ENCODE measurements at regions not wholly inside any gene's neighbourhood (a gene's known extent, or its start where the extent isn't known, plus 50 kb on each side); places are given as distances from the start of the nearest gene placed in this dataset.
"Not testable (repeated sequence)": the region's sequence is repeated elsewhere in the genome, so short reads cannot be mapped to it uniquely, and the experiment has no call there.

GRCh38 chr5:135776457-135776856 lies 58.0 kb upstream of the SLC25A48 start:
- no peak for DNase-seq (ENCODE audit: low spot score)

- DNase-seq (ENCODE audit: low spot score) = no peak
These were observed 72.7 kb upstream of the SLC25A48 start for GRCh38 chr5:135761746-135762145.

DNA sequence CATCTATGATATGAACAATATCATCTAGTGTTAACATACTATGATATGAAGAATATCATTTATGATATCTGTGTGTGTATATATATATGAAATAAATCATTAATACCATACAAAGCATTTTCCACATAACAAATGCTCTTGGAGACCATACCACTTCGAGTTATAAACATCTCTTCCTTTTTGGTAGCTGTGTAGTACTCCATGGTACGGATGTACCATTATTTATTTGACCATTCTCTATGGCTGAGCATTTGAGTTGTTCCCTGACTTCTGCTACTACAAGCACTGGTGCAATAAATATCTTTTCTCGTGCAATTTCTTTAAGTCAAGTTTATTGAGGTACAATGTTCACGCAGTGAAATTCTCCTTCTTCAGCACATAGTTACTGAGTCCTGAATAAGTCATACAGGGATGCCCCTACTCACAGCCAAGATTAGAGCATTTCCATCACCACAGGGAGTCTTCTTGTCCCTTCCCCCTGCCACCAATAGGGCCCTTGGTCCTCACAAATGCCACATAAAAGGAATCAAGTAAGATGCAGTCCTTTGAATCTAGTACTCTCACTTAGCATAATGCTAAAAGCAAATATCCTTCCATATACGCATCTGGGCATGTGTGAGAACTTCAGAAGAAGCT lies 75.2 kb upstream of the SLC25A48 start:
- DNase-seq (ENCODE audit: low spot score) = no peak

DNA sequence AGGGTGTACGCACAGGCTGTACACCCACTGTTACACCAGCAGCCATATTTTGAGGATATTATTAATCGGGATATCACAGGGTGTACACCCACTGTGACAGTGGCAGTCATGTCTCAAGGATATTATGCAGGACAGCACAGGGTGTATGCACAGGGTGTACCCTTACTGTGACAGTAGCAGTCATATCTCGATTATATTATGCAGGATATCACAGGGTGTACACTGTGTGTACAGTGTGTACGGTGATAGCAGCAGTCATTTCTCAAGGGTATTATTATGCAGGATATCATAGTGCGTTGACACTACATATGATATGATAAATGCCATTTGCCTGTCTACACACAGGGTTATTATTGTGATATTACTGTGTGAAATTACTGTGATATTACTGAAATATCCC lies 80.5 kb upstream of the SLC25A48 start:
- no peak for DNase-seq (ENCODE audit: low spot score)

DNA sequence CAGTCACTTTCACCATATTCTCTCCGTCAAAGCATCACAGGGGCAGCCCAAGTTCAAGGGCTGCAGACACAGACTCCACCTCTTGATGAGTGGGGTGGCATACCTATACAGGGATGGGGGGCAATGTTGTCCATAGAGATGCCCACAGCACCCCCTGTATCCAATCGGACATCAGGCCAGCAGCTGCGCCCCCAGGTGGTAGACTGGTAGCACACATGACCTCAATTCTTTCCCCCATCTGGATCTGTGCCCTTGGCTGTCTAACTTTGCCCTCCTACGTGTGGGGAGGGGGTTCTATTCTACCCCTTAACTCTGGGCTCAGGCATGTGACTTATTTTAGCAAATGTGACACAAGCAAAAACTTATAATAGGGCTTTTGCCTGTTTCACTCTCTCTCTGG lies 84.0 kb upstream of the SLC25A48 start:
- no peak for DNase-seq (ENCODE audit: low spot score)

DNA sequence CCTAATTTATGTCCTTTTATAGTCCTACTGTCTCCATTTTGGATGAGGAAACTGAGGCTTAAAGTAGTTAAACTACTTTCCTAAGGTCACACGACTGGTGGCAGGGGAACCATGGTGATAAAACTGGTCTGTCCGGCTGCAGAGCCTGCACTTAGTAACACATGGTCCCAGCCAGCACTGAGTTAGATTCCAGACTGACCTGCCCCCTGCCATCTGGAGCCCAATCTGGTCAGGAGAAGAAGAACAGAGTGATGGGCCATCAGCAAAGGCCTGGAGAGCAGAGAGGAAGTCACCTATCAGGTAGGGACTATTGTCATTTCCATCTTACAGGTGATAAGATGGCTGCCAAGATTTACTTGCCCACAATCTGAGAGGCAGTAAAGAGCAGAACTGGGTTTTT lies 86.6 kb upstream of the SLC25A48 start:
- no peak for DNase-seq (ENCODE audit: low spot score)

DNA sequence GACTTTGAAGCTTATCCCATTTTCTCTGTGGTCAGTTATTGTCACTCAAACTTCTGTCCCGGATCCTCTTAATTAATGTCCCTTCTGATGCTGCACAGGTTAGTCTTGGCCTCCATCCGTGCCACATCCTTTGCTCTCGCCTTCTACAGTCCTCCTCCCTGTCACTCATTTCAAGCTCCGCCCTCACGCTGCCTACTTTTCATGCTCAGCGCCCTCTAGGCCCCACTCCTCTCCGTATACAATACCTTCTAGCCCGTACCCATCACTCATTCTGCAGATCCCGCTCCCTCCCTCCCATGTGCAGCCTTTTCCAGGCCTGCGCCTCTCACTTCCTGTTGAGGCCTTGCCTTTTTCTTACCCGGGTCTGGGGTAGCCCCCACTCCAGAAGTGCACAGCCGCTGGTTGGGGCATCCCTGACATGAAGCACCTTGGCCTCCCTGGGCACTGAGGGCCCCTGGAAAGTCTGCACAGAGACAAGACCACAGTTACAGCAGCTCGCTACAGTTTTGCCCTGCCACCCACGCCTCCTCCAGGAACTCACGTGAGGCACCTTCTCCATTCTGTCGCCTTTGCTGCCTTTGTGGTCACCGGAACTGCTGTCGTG lies 88.5 kb upstream of the SLC25A48 start:
- no peak for DNase-seq (ENCODE audit: low spot score)

DNA sequence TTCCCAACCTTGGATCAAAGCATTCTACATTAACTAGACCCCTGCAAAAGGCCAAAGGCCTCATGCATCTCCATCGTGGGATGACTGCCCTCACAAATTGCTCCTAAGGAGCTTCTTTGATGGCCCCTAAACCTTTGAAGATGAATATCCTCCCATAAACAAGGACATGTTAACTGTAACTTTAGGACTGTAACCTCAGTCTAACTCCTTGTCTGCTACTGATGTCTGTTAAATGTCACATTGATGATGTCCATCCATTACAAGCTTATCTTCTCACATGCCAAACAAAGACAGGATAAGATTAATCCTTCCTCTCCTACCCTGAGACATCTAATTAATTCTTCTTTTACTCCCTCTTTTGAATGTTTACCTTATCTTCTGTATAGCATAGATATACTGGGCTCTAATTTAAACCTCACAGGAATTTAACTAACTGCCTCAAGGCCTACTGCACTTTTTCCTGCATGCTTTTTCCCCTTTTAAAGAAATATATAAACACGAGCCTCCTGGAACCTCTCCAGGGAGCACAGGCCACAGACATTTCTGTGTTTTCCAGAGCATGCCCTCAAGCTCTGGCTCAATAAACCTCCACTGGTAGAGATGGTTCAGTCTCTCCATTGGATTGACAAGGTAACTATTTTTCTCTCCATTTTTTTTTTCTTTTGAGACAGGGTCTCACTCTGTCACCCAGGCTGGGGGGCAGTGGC lies 90.6 kb upstream of the SLC25A48 start:
- no peak for DNase-seq (ENCODE audit: low spot score)

DNA sequence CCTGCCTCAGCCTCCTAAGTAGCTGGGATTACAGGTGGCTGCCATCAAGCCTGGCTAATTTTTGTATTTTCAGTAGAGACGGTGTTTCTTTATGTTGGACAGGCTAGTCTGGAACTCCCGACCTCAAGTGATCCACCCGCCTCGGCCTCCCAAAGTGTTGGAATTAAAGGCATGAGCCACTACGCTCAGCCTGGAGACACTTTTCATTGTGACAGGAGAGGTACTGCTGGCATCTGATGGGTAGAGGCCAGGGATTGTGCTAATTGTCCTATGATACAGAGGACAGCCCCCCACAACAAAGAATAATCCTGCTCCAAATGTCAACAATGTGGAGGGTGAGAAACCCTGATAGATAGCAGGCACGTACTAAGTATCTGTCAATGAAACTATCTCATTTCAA lies 91.3 kb upstream of the SLC25A48 start:
- no peak for DNase-seq (ENCODE audit: low spot score)

DNA sequence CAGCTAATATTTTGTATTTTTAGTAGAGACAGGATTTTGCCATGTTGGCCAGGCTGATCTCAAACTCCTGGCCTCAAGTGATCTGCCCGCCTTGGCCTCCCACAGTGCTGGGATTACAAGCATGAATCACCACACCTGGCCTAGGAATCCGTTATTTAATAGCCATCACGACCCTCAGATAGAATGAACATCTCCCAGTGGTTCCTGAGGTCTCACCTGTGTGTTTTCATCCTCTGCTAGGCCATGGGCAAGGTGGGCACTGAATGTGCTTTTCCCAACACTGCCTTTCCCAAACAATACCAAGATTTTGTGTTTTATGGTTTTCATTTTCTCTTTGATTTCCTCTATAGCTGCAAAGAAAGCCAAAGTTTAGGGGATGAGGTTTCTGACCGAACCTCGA lies 92.2 kb upstream of the SLC25A48 start:
- not testable (repeated sequence) for DNase-seq (ENCODE audit: low spot score)

- no peak for DNase-seq (ENCODE audit: low spot score)
These were observed 93.4 kb upstream of the SLC25A48 start for GRCh38 chr5:135741040-135741439.

DNA sequence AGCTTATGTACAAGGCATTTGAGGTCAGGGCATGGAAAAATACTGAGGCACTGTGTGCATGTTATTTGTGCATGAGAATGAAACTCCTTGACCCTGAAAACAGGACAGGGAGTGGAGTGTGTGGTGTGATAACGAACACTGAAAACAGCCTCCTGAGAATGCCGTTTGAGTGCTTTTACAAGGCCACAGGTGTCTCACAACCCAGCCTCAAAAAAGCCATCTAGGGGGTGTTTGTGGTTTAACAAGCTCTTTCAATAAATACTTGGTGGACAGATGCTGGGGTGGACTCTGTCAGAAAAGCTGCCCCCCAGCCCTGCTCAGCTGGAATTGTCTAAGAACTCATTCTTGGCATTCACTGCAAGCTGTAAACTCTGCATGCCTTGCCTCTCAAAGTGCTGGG lies 94.0 kb upstream of the SLC25A48 start:
- DNase-seq (ENCODE audit: low spot score) = no peak

- no peak for DNase-seq (ENCODE audit: low spot score)
These were observed 95.0 kb upstream of the SLC25A48 start for GRCh38 chr5:135739383-135739981.

GRCh38 chr5:135738564-135738875 lies 95.9 kb upstream of the SLC25A48 start:
- no peak for DNase-seq (ENCODE audit: low spot score)

DNA sequence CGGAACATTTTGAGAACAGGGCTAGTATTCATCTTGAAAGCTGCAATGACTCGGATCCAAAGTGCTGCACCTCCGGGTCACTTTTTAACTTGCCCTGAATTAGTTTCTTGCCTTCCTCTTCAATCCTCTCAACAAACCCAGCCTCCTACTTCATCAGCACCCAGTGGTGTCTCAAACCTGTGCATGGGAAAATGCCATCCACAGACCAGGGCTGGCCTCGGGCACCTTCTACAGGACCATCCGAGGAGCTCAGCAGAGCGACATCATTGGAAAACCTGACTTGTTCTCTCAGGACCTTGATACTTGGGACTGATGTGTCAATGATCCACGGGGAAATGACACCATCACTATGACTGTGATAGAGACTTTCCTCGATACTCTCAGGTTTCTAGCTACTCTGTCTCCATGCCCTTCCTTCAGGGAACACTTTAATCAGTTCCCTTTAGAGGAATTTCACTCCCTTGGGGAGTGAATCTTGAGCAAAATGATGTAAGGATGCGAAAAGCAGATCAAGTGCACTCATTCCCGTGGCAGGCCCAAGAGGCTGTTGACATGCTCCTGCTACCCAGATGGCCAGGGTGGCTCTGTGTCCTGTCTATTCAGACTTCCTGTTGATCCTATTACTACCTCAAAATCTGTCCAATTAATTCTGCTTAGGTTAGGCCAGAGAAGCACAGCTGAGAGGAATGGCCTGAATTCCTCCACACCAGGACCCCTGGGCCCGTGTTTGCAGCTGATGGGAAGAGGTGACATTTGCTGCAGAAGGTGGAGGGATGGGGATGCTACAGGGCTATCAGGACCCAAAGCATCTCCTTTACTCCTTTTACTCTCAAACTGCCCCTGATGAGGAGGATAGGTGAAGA lies 96.5 kb upstream of the SLC25A48 start:
- no peak for DNase-seq (ENCODE audit: low spot score)

- DNase-seq (ENCODE audit: low spot score) = not testable (repeated sequence)
These were observed 97.5 kb upstream of the SLC25A48 start for GRCh38 chr5:135736952-135737351.

DNA sequence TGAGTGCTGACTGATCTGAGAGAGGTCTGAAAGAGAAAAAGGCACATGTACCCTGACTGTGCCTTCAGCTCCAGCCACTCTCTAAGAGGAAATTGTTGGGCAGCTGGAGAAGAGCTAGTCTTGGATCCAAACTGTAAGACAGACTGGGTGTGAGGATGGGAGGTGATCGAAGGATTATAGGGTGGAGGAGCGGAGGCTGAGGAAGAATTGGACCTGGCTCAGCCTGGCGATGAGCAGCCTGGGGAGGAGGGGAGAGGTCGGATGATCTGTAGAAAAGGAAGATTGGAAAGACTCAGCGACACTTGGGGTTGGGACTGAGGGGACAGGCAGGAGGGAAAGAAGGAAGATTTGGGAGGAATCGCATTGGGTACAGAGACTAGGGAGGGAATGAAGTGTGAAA lies 98.6 kb upstream of the SLC25A48 start:
- DNase-seq (ENCODE audit: low spot score) = no peak

DNA sequence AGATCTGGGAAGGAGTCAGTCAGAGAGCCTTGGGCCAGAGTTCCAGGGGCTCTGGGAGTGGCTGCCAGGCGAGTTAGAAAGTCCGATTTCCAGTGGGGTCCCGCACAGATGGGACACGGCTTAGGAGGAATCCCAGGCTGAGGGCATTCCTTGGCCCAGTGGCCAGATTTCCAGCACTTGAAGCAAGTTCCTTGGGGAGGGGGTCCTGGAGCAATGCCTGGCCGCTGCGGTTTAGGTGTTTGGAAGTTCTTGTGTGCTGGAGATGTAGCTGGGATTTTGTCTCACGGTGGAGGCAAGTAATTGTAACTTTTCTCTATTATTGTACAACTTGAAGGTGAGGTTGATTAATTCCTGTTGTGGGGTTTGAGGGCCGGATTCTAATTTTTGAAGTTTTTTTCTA lies 99.5 kb upstream of the SLC25A48 start:
- DNase-seq (ENCODE audit: low spot score) = not testable (repeated sequence)

GRCh38 chr5:135731034-135731433 lies 103.4 kb upstream of the SLC25A48 start:
- DNase-seq (ENCODE audit: low spot score) = not testable (repeated sequence)

GRCh38 chr5:135730161-135730560 lies 104.3 kb upstream of the SLC25A48 start:
- DNase-seq (ENCODE audit: low spot score) = not testable (repeated sequence)

DNA sequence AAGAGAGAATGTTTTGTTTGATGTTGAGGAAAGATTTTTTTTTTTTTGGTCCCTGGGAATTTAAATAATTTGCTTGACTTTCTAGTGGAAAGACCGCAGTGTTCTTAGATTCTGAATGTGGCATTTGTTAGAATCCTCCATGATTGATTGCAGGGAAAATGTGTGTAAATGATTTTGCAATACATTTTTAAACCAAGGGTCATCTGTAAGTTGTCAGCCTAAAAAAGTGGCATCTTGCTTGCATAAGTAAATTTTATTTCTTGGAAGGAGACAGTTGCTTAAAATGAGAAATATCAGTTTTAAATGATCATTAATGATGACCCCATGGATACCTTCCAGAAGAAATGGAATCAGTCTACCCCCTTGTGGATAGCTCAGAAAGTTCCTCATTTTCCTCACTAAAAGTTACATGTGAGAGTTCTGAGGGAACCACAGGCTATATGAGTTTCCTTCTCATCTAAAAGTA lies 105.1 kb upstream of the SLC25A48 start:
- DNase-seq (ENCODE audit: low spot score) = no peak

- no peak for DNase-seq (ENCODE audit: low spot score)
These were observed 109.8 kb upstream of the SLC25A48 start for GRCh38 chr5:135724617-135725016.
